GM12878 (cell line): ENCODE measurements at regions not wholly inside any gene's neighbourhood (a gene's known extent, or its start where the extent isn't known, plus 50 kb on each side); places are given as distances from the start of the nearest gene placed in this dataset.

Source experiments
- ATAC-seq: fragments of 200-7000 bp; cut with Tn5 transposase; 3 replicates; pipeline ENCODE4 v1.9.1; 2020; ENCODE audit warnings: mild to moderate bottlenecking, moderate library complexity
- BruUV-seq: library from RNA; stranded (reverse); fragments of 400-500 nt; replicated peaks from 2 replicates; lab custom pipeline; 2021; lab: Mats Ljungman, UMichigan
- CTCF ChIA-PET: fragments of 300-600 bp; sonication (Branson Sonifier 250); formaldehyde crosslinking; extraction: SDS; loops from one replicate; lab custom pipeline; 2021; ENCODE audit warnings: inconsistent platforms; lab: Yijun Ruan, JAX
- POLR2A ChIA-PET: fragments of 350-600 bp; formaldehyde crosslinking; extraction: SDS; loops from one replicate; lab custom pipeline; 2021; ENCODE audit warnings: inconsistent platforms; lab: Charles Lee
- RAD21 ChIA-PET: fragments of 300-600 bp; sonication (Branson Sonifier 250); formaldehyde crosslinking; loops from one replicate; lab custom pipeline; 2023; ENCODE audit warnings: antibody characterized with exemption; ENCODE audit not compliant: unreplicated experiment; lab: Charles Lee
- SMC1A ChIA-PET: fragments of 300-600 bp; sonication (Branson Sonifier 250); formaldehyde crosslinking; loops from one replicate; lab custom pipeline; 2023; ENCODE audit not compliant: unreplicated experiment, uncharacterized antibody; lab: Charles Lee
- DNase-seq: peaks from one replicate; pipeline ENCODE4 v3.0.0-alpha.2; 2011; ENCODE audit warnings: low read depth, low spot score
- FAIRE-seq: peaks from 3 replicates; lab custom pipeline; 2011; peaks lifted over from hg19 to GRCh38; lab: Jason Lieb, UNC
- H2AFZ ChIP-seq: 2 replicates; pipeline ENCODE4 v1.6.0; 2011; ENCODE audit warnings: low read depth, low read length, control low read depth; ENCODE audit not compliant: control insufficient read depth
- H3K27ac ChIP-seq: 2 replicates; pipeline ENCODE4 v1.5.1; 2011; ENCODE audit warnings: control low read depth; ENCODE audit not compliant: control insufficient read depth, insufficient read depth
- H3K27me3 ChIP-seq, 2 experiments: replicated peaks in 1 of 2; 2 replicates each; pipeline versions ENCODE4 v1.6.0 to v1.6.1; 2011; ENCODE audit warnings: low read length in 1 of 2; ENCODE audit not compliant: control insufficient read depth in 2 of 2, insufficient read depth in 2 of 2
- H3K36me3 ChIP-seq, 2 experiments: 2 replicates each; pipeline ENCODE4 v1.5.1; 2011; ENCODE audit warnings: low read length in 1 of 2; ENCODE audit not compliant: control insufficient read depth in 2 of 2, insufficient read depth in 2 of 2
- H3K4me1 ChIP-seq: 2 replicates; pipeline ENCODE4 v1.6.1; 2011; ENCODE audit warnings: mild to moderate bottlenecking, low read length, moderate library complexity, mixed read lengths; ENCODE audit not compliant: control insufficient read depth, insufficient read depth
- H3K4me2 ChIP-seq: 2 replicates; pipeline ENCODE4 v1.6.0; 2011; ENCODE audit warnings: control low read depth; ENCODE audit not compliant: control insufficient read depth, insufficient read depth
- H3K4me3 ChIP-seq: fragments of 200-600 bp; sonication (generic); 2 replicates; pipeline ENCODE4 v1.5.1; 2016
- H3K79me2 ChIP-seq: 2 replicates; pipeline ENCODE4 v1.6.0; 2011; ENCODE audit warnings: low read length; ENCODE audit not compliant: control insufficient read depth, insufficient read depth
- H3K9ac ChIP-seq: 2 replicates; pipeline ENCODE4 v1.8.0; 2011; ENCODE audit warnings: low read length, control low read depth, mixed read lengths; ENCODE audit not compliant: control insufficient read depth, insufficient read depth
- H3K9me3 ChIP-seq: replicated peaks from 3 replicates; pipeline ENCODE4 v1.5.1; 2011; ENCODE audit warnings: mild to moderate bottlenecking, low read length; ENCODE audit not compliant: control insufficient read depth, insufficient read depth
- H4K20me1 ChIP-seq: 2 replicates; pipeline ENCODE4 v1.6.0; 2011; ENCODE audit not compliant: control insufficient read depth, insufficient read depth
- BCLAF1 ChIP-seq: fragments of 450-650 bp; IDR thresholded peaks from 2 replicates; pipeline ENCODE4 v1.6.1; 2017; ENCODE audit warnings: antibody characterized with exemption, mild to moderate bottlenecking, moderate library complexity
- EZH2 ChIP-seq: IDR thresholded peaks from 2 replicates; pipeline ENCODE4 v1.6.1; 2012; ENCODE audit warnings: low read depth, mild to moderate bottlenecking, control low read depth, inconsistent platforms, low read length, borderline replicate concordance; ENCODE audit not compliant: control insufficient read depth
- HDAC2 ChIP-seq: fragments of 200-600 bp; sonication (generic); IDR thresholded peaks from 2 replicates; pipeline ENCODE4 v1.6.1; 2017
- LARP7 ChIP-seq: fragments of 450-650 bp; IDR thresholded peaks from 2 replicates; pipeline ENCODE4 v1.6.1; 2017; ENCODE audit warnings: mild to moderate bottlenecking
- MYB ChIP-seq: fragments of 150-350 bp; IDR thresholded peaks from 2 replicates; pipeline ENCODE4 v1.6.1; 2014; ENCODE audit warnings: mild to moderate bottlenecking, low read depth, low read length, borderline replicate concordance
- RELA ChIP-seq: fragments of 450-650 bp; IDR thresholded peaks from 2 replicates; pipeline ENCODE4 v1.8.0; 2014; ENCODE audit warnings: borderline replicate concordance; ENCODE audit not compliant: partially characterized antibody
- SMARCA5 ChIP-seq: fragments of 450-650 bp; IDR thresholded peaks from 2 replicates; pipeline ENCODE4 v1.6.1; 2017; ENCODE audit warnings: mild to moderate bottlenecking
- TCF7 ChIP-seq: IDR thresholded peaks from 2 replicates; pipeline ENCODE4 v1.6.1; 2014; ENCODE audit warnings: antibody characterized with exemption, borderline replicate concordance
- ZNF384 ChIP-seq: IDR thresholded peaks from 2 replicates; pipeline ENCODE4 v1.6.1; 2012; ENCODE audit warnings: low read depth, mild to moderate bottlenecking, low read length, improper control_type of control experiment, borderline replicate concordance
- WGBS: methylation state at CpG from one replicate; pipeline ENCODE4 v1.1.6; 2016; ENCODE audit warnings: low lambda C conversion rate; ENCODE audit not compliant: insufficient replicate concordance, insufficient coverage; ENCODE audit errors: missing lambda C conversion rate; 5-methylcytosine and 5-hydroxymethylcytosine counted together
- in situ Hi-C: fragments of 300-500 bp; cut with MboI; formaldehyde crosslinking; loops from 9 replicates; pipeline ENCODE4 v1.14.3; 2018; ENCODE audit warnings: mixed read lengths
- intact Hi-C: fragments of 100-400 bp; cut with micrococcal nuclease; formaldehyde crosslinking; loops from one replicate; pipeline ENCODE4 v1.14.2; 2022; ENCODE audit not compliant: unreplicated experiment
- TF ChIP-seq, protein P1 (sequence below): fragments of 150-350 bp; IDR thresholded peaks from 2 replicates; pipeline ENCODE4 v1.6.1; 2016; ENCODE audit warnings: low read depth, low read length

- ChIA-PET POLR2A (no interaction called here), CTCF (no interaction called here), SMC1A (no interaction called here), RAD21 (no interaction called here)
- no peak overlapping the region for H3K9ac ChIP-seq
- ATAC-seq (no peak), DNase-seq (no peak), FAIRE-seq (no peak)
- no peak overlapping the region for H3K4me3 ChIP-seq
- intact Hi-C loops = no loop called here
- no peaks in the 10 kb centered on the region; a peak in 1 of 4 replicates for H3K27me3 ChIP-seq
- TF ChIP-seq TCF7 (no peak), SMARCA5 (no peak), HDAC2 (no peak), ZNF384 (no peak), LARP7 (no peak), RELA (no peak), MYB (no peak), EZH2 (no peak), BCLAF1 (no peak)
- TF ChIP-seq, protein P1, sequence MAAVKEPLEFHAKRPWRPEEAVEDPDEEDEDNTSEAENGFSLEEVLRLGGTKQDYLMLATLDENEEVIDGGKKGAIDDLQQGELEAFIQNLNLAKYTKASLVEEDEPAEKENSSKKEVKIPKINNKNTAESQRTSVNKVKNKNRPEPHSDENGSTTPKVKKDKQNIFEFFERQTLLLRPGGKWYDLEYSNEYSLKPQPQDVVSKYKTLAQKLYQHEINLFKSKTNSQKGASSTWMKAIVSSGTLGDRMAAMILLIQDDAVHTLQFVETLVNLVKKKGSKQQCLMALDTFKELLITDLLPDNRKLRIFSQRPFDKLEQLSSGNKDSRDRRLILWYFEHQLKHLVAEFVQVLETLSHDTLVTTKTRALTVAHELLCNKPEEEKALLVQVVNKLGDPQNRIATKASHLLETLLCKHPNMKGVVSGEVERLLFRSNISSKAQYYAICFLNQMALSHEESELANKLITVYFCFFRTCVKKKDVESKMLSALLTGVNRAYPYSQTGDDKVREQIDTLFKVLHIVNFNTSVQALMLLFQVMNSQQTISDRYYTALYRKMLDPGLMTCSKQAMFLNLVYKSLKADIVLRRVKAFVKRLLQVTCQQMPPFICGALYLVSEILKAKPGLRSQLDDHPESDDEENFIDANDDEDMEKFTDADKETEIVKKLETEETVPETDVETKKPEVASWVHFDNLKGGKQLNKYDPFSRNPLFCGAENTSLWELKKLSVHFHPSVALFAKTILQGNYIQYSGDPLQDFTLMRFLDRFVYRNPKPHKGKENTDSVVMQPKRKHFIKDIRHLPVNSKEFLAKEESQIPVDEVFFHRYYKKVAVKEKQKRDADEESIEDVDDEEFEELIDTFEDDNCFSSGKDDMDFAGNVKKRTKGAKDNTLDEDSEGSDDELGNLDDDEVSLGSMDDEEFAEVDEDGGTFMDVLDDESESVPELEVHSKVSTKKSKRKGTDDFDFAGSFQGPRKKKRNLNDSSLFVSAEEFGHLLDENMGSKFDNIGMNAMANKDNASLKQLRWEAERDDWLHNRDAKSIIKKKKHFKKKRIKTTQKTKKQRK = no peak
- 28% methylated on average over 3 of the region's 3 CpGs for WGBS
- no peak overlapping the region for H3K4me2 ChIP-seq
- no peaks in the 10 kb centered on the region; the same call in 2 of the 3 replicates for H3K9me3 ChIP-seq
- H3K4me1 ChIP-seq = no peaks in the 10 kb centered on the region
- H2AFZ ChIP-seq = no peak overlapping the region
- BruUV-seq = no TSS peak
- in situ Hi-C loops = no loop called here
- H3K27ac ChIP-seq = no peak overlapping the region
- H3K79me2 ChIP-seq = no peaks in the 10 kb centered on the region
- no peaks in the 10 kb centered on the region for H4K20me1 ChIP-seq
- H3K36me3 ChIP-seq = no peaks in the 10 kb centered on the region
Observed at GRCh38 chr6:159427771-159428170, 258.6 kb downstream of the FNDC1 start.
